Chondrocyte (in vitro differentiated cells): ENCODE measurements at regions not wholly inside any gene's neighbourhood (a gene's known extent, or its start where the extent isn't known, plus 50 kb on each side); places are given as distances from the start of the nearest gene placed in this dataset.

Experiments
- DNase-seq: peaks from one replicate; pipeline ENCODE4 v3.0.0; 2021; ENCODE audit warnings: mixed read lengths, low spot score
- H3K27ac Mint-ChIP-seq: one replicate; pipeline ENCODE4 v1.8.0; 2021; ENCODE audit warnings: mild to moderate bottlenecking, moderate library complexity, mixed read lengths; ENCODE audit not compliant: unreplicated experiment
- H3K27me3 Mint-ChIP-seq: 2 replicates; pipeline ENCODE4 v1.8.0; 2021; ENCODE audit warnings: low read depth, mixed read lengths
- H3K36me3 Mint-ChIP-seq: 2 replicates; pipeline ENCODE4 v1.8.0; 2021; ENCODE audit warnings: low read depth, mixed read lengths
- H3K4me1 Mint-ChIP-seq: 2 replicates; pipeline ENCODE4 v1.8.0; 2021; ENCODE audit warnings: low read depth, mild to moderate bottlenecking, mixed read lengths
- H3K4me3 Mint-ChIP-seq: one replicate; pipeline ENCODE4 v1.8.0; 2021; ENCODE audit warnings: mild to moderate bottlenecking, moderate library complexity, mixed read lengths; ENCODE audit not compliant: unreplicated experiment
- H3K9me3 Mint-ChIP-seq: 2 replicates; pipeline ENCODE4 v1.8.0; 2021; ENCODE audit warnings: low read depth, mixed read lengths
- TF ChIP-seq, protein P1 (sequence below): fragments of 200-600 bp; sonication (generic); IDR thresholded peaks from 2 replicates; pipeline ENCODE4 v1.5.0; 2021; ENCODE audit warnings: antibody characterized with exemption, mild to moderate bottlenecking, moderate library complexity

DNA sequence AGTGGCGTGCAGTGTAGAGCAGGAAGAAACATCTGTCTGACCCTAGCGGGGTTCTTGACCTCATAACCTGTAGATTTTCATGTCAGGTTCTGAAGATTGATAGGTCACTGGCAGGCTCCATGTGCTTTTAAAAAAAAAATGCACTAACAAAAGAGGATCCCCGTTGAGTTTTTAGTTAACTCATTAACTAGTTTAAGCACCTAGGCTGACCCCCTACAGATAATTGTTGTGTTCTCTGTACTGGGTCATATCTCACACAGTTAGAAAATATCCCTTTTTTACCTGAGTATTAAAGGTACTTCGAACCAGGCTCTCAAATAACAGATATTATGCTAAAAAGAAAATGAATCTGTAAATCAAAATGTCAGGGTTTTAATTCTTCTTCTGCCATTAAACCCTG, 676.6 kb downstream of the CDH11 start:
- Mint-ChIP-seq H3K4me3 (no peak overlapping the region), H3K9me3 (peaks cover 10% of the 10 kb centered on the region), H3K27ac (no peak overlapping the region), H3K27me3 (no peaks in the 10 kb centered on the region), H3K36me3 (no peaks in the 10 kb centered on the region), H3K4me1 (peaks cover 26% of the 10 kb centered on the region)
- DNase-seq, result no peak
- TF ChIP-seq, protein P1, sequence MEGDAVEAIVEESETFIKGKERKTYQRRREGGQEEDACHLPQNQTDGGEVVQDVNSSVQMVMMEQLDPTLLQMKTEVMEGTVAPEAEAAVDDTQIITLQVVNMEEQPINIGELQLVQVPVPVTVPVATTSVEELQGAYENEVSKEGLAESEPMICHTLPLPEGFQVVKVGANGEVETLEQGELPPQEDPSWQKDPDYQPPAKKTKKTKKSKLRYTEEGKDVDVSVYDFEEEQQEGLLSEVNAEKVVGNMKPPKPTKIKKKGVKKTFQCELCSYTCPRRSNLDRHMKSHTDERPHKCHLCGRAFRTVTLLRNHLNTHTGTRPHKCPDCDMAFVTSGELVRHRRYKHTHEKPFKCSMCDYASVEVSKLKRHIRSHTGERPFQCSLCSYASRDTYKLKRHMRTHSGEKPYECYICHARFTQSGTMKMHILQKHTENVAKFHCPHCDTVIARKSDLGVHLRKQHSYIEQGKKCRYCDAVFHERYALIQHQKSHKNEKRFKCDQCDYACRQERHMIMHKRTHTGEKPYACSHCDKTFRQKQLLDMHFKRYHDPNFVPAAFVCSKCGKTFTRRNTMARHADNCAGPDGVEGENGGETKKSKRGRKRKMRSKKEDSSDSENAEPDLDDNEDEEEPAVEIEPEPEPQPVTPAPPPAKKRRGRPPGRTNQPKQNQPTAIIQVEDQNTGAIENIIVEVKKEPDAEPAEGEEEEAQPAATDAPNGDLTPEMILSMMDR, result no peak

DNA sequence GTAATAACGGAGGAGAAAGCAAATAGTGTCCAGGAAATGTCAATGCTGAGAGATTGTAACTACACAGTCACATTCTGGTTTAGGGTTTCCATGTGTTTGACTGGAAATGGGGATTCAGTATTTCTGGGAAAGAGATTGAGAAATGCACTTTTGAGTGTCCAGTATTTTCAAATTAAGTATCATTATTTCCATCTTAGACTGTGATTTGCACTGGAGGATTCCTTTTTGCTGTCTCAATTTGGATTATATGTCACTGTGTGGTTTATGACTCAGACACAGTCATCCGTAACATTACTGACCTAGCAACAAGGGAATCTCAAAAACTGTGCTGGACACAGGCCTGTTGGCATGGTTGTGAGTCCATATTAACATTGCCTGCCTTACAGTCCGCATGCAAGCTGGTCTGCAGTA, 681.4 kb downstream of the CDH11 start:
- no peaks in the 10 kb centered on the region for H3K27me3 Mint-ChIP-seq
- H3K36me3 Mint-ChIP-seq, result peaks cover 2% of the 10 kb centered on the region
- TF ChIP-seq, protein P1, result no peak
- H3K4me3 Mint-ChIP-seq, result no peak overlapping the region
- H3K27ac Mint-ChIP-seq, result peak overlapping the region; percentile 91
- H3K9me3 Mint-ChIP-seq, result no peaks in the 10 kb centered on the region
- DNase-seq, result no peak
- peaks cover 24% of the 10 kb centered on the region for H3K4me1 Mint-ChIP-seq

DNA sequence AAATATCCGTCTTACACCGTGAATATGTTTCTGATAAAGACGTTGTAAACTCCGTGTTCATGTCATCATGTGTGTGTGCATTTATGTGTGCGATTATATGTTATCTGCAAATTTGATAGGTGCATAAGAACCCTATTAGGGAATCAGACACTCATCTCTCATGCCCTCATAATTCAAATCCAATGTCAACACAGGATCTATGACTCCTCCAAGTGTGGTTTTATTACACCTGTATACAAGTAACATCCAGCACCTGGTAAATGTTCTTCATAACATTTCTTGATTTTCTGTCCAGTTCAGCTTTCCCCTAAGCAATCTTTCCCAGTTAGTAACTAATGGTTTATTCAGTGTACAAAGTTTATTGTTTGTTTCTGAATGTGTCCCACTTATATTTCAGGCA, 681.9 kb downstream of the CDH11 start:
- peak overlapping the region; percentile 91 for H3K27ac Mint-ChIP-seq
- no peak overlapping the region for H3K4me3 Mint-ChIP-seq
- H3K4me1 Mint-ChIP-seq, result peaks cover 24% of the 10 kb centered on the region
- H3K27me3 Mint-ChIP-seq, result no peaks in the 10 kb centered on the region
- H3K9me3 Mint-ChIP-seq, result no peaks in the 10 kb centered on the region
- TF ChIP-seq, protein P1, result no peak
- H3K36me3 Mint-ChIP-seq, result peaks cover 2% of the 10 kb centered on the region
- DNase-seq, result no peak

DNA sequence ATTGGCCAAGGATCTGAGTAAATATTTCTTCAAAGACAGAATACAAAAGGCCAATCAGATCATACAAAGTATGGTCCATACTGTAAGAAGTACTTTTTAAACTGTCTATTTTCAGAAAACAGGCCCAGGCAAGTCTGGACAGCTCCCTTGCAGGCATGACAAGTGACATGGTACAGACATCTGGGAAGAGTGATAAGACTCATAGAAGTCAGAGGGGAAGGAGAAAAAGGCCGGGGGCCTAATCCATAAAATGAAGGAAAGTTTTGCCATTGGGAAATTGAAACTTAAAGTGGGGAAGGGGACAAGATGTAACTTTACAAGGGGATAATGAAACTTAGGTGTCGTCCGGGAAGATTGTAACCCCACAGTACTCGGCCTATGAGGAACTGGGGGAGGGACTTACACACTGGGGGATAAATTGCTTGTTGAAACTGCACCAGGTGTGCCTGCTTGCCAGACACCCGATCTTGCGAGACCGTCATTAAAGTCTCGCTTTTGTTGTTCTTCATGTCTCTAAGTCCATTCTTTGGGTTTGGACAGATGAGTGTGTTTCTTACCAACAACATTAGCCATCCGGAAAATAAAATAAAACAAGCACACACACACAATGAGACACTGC, 684.0 kb downstream of the CDH11 start:
- Mint-ChIP-seq H3K4me1 (peaks cover 24% of the 10 kb centered on the region), H3K4me3 (no peak overlapping the region), H3K36me3 (peaks cover 10% of the 10 kb centered on the region), H3K27me3 (no peaks in the 10 kb centered on the region), H3K27ac (no peak overlapping the region), H3K9me3 (peaks cover 13% of the 10 kb centered on the region)
- no peak for DNase-seq
- TF ChIP-seq, protein P1, result no peak

DNA sequence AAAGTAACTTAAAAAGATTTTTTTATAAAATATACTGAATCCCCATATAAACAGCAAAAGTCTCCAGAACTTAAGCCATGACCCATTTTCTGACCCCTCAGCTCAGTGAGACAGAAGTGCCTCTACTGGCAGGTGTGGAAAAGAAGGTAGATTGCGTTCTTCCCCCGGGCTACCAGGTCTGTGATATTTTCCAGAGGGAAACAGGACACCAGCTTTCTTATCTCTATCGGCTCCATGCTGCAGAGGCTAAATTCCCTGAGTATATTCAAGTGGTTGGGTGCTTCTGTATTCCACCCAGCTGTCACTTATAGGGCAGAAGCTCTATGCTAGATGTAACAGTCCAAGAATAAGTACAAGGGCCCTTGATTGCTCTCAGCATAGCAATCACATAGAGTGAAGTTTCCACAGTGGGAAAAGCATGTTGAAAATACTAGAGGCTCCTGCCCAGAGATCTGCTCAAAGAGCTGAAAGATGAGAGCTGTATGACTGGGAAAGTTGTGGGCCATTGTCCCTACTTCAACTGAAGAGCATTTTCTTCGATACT, 687.3 kb downstream of the CDH11 start:
- Mint-ChIP-seq H3K36me3 (peaks cover 20% of the 10 kb centered on the region), H3K9me3 (peaks cover 25% of the 10 kb centered on the region), H3K4me1 (peaks cover 5% of the 10 kb centered on the region), H3K4me3 (no peak overlapping the region), H3K27ac (no peak overlapping the region), H3K27me3 (no peaks in the 10 kb centered on the region)
- TF ChIP-seq, protein P1, result no peak
- DNase-seq, result no peak
